Stomach (tissue), 4 donors: ENCODE measurements at regions not wholly inside any gene's neighbourhood (a gene's known extent, or its start where the extent isn't known, plus 50 kb on each side); places are given as distances from the start of the nearest gene placed in this dataset.

Experiments used
- CTCF ChIP-seq, 7 experiments: fragments of 450-650 bp in 4 of 7; fragments of 200-600 bp in 3 of 7; sonication (generic) in 3 of 7; IDR thresholded peaks; one replicate each; pipeline ENCODE4 v1.5.1; 2016 to 2019; ENCODE audit warnings: antibody characterized with exemption in 7 of 7, control low read depth in 2 of 7, mild to moderate bottlenecking in 1 of 7
- EP300 ChIP-seq: sonication (generic); formaldehyde crosslinking; IDR thresholded peaks from one replicate; pipeline ENCODE4 v1.6.1; 2017; ENCODE audit warnings: antibody characterized with exemption
- POLR2A ChIP-seq, 4 donors: fragments of 450-650 bp; IDR thresholded peaks; one replicate each; pipeline ENCODE4 v1.6.1; 2016; ENCODE audit warnings: antibody characterized with exemption in 4 of 4, control low read depth in 2 of 4, mild to moderate bottlenecking in 1 of 4, moderate library complexity in 1 of 4
- POLR2AphosphoS5 ChIP-seq, 3 donors: sonication (generic); formaldehyde crosslinking; IDR thresholded peaks; one replicate each; pipeline ENCODE4 v1.6.1; 2016; ENCODE audit warnings: antibody characterized with exemption in 3 of 3

GRCh38 chr3:178087376-178087775 lies 448.9 kb upstream of the KCNMB2 start:
- no peak for TF ChIP-seq POLR2A (IDR thresholded peaks at IDR 0.05)
- TF ChIP-seq CTCF (IDR thresholded peaks at IDR 0.05), result no peak
- TF ChIP-seq EP300, result no peak
- TF ChIP-seq POLR2AphosphoS5 (IDR thresholded peaks at IDR 0.05), result no peak
